DOHH2 (cell line): ENCODE measurements at regions not wholly inside any gene's neighbourhood (a gene's known extent, or its start where the extent isn't known, plus 50 kb on each side); places are given as distances from the start of the nearest gene placed in this dataset.

ENCODE experiments used
- EZH2phosphoT487 ChIP-seq: fragments of 200-600 bp; sonication (generic); IDR thresholded peaks from 2 replicates; pipeline ENCODE4 v1.6.1; 2017; ENCODE audit warnings: borderline replicate concordance, mild to moderate bottlenecking, antibody characterized with exemption, low read length, moderate library complexity, mixed read lengths
- TF ChIP-seq, protein P1 (sequence below): fragments of 200-600 bp; sonication (generic); IDR thresholded peaks from one replicate; pipeline ENCODE4 v1.5.1; 2014; ENCODE audit warnings: antibody characterized with exemption, mild to moderate bottlenecking, low read depth, low read length; ENCODE audit not compliant: poor library complexity, severe bottlenecking

DNA sequence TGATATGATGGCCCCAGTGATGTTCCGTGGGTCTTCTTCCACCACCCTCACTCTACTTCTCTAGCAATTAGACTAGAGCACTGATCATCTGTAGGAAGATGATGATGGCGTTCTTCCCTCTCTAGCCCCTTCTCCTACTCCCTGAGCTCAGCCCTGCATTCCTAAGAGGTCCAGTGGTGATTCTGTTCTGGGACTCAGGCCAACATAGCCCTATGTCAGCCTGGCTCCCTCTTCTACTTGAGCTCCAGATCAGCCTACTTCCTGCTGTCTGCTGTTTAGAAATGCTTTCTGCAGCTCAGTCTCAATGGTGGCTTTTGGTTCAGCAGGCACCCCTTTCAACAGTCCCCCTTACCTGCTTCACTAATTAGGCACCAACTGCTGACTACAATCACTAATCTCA lies 86.1 kb upstream of the ZBED5 start:
- TF ChIP-seq, protein P1, sequence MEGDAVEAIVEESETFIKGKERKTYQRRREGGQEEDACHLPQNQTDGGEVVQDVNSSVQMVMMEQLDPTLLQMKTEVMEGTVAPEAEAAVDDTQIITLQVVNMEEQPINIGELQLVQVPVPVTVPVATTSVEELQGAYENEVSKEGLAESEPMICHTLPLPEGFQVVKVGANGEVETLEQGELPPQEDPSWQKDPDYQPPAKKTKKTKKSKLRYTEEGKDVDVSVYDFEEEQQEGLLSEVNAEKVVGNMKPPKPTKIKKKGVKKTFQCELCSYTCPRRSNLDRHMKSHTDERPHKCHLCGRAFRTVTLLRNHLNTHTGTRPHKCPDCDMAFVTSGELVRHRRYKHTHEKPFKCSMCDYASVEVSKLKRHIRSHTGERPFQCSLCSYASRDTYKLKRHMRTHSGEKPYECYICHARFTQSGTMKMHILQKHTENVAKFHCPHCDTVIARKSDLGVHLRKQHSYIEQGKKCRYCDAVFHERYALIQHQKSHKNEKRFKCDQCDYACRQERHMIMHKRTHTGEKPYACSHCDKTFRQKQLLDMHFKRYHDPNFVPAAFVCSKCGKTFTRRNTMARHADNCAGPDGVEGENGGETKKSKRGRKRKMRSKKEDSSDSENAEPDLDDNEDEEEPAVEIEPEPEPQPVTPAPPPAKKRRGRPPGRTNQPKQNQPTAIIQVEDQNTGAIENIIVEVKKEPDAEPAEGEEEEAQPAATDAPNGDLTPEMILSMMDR, result no peak
- no peak for TF ChIP-seq EZH2phosphoT487
